ENCODE measurements at regions not wholly inside any gene's neighbourhood (a gene's known extent, or its start where the extent isn't known, plus 50 kb on each side); places are given as distances from the start of the nearest gene placed in this dataset.
"Not testable (repeated sequence)": the region's sequence is repeated elsewhere in the genome, so short reads cannot be mapped to it uniquely, and the experiment has no call there.

DNA sequence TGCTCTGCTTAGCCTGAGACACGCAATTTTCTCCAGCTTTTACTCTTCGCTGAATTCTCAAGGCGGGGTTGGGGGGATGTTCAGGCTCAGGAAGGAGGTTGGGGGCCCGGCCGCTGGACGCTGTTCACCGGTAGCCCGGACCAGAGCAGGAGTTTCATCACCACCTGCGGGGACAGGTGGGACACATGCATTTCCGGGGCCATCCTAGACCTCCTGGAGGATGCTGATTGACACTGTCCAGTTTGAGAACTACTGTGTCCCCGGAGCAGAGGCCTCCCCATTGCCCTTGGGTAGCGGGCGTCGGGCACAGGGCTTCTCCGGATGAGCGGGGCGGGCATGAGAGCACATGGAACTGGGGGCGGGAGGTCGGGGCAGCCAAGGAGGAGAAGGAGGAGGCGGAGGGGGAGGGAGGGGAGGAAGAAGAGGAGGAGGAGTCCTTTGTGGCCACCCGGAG is 144.0 kb upstream of the GRK3 start:
- DNase-seq: no peak

DNA sequence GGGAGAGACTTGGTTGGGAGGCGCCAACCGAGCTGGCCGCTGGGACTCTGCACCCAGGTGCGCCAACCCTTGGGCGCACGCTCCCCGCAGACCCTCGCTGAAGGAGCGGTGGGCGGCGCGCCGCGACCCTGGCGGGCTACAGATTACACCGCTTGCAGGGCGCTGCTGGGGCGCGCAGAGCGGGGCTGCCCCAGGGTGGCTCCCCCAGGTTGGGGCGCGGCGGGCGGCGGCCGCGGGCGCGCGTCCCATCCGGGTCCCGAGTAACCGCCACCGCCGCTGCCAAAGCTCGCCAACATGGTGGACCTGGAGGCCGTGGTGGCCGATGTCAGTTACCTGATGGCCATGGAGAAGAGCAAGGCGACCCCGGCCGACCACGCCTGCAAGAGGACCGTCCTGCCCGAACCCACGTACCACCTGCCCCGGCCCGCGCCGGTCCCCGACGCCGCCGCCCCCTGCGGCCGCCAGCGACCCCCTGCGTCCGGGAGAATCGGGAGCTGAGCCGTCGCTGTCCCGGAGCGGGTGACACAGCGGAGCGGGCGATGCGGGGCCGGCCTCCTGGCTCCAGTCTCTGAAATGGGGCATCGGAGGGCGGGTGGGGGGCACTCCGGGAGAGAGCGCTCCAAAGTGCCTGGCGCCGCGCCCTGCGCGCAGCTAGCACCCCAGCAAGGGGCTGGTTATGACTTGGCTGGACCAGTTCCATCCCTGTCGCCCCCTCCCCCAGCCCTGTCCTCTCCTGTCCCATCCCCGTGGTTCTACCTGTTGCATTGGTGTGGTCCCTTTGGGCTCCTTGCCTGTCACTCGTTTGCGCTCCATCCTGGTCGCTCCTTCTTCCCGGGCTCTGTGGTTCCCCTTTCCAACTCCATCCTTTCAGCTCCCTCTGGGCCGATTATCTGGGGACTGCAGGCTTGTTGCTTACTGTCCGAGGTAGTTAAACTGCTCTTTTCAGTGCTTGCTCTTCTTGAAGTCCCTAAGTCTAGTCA is 143.3 kb upstream of the GRK3 start:
- no peak for DNase-seq

DNA sequence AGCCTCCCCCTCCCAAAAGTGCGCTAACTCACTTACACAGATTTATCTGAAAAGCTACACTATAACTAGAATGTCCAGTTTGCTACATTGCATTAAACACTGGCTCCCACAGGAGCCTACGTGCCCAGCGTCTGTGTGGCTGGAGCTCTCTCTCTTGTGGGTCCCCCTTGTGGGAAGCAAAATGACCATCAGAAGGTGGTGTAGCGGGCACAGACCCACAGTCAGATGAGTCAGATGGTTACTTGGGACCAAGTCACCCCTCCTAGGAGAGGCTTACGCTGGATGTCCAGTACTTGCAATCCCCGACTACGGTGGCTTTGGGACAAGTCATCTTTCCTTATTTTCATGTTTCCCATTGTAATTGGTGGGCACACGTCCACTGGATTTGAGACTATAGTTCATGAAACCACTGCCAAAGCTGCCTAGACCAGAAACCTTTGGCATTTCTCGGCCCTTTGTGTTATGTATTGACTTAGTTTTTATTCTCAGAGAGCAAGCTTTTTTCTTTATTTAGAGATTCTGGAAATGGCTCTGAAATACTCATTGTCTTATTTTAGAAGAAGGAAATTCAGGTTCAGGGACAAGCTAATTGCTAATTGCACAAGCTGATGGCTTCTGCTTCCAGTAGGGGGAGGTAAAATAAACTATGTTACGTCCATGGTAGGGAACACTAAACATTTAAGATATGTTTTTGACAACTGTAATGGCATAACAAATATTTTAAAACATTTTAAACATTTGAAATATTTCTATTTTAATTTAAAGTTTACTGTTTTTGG is 137.8 kb upstream of the GRK3 start:
- not testable (repeated sequence) for DNase-seq

DNA sequence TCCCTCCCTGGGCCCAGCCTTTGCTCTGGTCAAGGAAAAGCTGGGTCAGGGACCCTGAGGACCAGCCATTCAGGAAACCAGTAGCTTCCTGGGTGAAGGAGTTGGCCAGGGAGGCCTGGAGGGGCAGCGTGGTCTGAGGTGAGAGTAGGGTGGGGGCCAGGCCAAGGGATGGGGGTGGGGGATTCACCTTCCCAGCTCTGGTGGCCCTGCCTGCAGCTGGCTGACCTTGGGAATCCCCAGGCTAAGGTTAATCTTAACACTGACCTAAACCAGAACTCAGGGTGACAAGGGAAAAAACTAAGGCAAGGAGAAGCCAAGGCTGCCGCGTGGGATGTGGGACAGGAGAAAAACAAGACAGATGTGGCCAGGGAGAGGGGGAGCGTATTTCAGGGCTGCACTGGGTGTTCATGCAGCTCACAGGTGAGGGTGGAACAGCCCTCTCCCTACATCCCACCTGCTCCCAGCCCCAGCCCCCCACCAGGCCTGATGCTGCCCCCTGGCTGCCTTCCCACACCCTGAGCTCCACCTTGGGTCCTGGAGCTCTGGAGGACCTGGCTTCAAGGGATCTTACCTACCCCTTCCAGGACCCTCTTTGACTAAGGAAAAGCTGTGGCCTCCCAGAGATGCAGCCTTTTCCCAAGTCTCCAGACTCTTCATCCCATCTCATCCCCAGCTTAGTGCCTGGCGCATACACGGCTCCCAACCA is 132.7 kb upstream of the GRK3 start:
- not testable (repeated sequence) for DNase-seq

DNA sequence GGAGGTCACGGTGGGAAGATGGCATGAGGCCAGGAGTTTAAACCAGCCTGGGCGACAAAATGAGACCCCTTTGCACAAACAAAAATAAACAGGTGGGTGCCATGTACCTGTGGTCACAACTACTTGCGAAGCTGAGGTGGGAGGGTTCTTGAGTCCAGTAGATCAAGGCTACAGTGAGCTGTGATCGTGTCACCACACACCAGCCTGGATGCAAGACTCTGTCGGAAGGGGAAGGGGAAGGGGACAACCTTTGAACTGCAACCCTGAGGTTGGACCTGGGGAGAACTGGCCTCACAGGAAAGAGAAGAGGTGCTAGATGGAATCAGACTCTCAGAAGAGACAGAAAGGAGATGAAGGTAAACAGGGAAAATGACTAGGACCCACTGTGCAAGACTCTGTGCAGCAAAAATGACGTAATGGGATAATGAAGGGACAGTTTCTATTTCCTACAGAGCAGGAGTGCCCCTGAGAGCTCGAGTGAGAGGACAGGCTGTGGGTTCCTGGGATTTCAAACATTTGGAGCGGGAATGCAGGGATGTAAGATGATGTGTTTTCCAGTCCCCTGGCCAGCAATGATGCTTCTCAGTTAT is 131.0 kb upstream of the GRK3 start:
- DNase-seq: not testable (repeated sequence)

DNA sequence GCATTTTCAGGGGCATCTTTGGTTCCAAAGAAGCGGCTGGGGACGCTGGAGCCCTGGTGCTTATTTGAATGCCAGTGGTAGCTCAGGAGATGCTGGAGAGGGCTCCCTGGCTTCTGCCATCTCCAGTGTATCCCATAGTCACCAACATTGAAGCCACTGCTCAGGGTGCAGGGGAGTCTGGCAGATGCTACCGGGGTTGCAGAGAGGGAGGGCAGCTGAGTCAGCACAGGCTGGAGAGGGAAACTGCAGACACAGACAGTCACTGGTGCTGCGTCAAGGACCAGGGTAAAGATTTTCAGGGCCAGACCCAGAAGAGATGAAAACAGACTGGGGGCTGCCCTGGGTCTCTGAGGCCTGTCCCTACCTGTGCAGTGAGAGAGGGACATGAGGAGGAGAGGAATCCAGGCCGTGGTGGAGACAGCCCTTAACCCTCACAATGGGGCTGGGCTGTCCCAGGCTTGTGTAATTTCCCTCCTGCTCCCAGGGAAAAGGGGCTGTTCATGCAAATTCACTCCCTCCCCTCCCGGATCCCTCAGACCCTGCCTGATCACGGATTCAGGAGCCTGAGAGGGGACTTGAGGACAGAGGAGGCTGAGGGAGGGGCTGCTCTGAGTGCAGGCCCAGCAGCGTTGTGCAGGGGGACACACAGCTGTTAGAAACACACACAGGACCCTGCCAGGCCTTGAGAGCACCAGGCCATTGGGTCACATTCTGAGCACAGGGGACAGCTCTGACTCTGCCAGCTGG is 126.9 kb upstream of the GRK3 start:
- DNase-seq: no peak

DNA sequence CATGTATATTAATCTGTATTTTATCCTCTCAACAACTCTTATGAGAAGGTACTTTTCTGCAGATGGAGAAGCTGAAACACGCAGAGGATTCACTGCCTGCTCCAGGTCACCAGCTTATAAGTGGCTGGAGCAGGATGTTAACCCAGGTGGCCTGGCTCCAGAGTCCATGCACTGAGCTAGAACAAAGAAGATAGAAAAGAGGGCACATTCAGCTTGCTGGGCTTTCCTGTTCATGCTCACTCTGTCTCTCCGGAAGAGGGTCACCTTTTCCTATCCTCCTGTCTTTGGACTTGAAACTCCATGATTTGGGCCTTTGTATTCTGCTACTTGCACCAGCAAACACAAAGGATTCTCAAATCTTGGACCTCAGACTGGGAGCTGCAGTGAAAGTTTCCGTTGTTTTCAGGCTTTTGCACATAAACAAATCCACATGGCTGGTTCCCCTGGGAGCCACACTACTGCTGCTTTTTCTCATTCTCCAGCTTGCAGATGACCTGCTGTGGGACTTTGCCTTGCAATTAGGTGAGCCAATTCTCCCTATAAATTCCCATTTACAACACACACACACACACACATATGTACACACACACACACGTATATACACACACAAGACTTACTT is 117.3 kb upstream of the GRK3 start:
- DNase-seq: no peak

DNA sequence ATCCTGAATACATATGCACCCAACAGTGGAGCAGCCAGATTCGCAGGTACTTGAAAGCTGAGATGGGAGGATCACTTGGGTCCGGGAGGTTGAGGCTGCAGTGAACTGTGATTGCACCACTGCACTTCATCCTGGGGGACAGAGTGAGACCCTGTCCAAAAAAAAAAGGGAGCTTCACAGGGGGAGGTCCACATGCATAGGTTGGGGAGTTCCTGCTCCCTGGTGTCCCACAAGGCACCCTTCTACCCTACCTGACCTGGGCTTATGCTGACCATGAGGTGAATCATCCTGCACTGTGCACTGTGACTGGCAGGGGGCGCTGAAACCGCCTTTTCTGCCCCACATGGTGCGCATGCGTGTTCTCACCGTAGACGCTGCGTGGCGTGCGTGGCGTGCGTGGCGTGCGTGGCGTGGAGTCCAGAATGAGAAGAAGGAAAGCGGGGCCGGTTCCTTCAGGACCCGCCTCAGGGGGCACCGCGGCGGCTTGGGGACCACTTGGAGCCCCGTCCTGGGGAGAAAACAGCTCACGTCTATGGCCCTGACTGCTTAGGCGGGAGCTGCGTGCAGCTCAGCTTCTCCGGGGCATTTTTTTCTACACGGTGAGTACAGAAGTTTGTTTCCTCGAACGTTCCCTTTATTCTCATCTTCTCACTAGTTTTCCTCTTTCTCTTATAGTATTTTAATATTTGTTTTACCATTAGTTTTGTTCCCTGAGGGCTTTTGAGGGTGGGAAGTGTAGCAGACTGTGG is 116.6 kb upstream of the GRK3 start:
- DNase-seq: peak; percentile 90

DNA sequence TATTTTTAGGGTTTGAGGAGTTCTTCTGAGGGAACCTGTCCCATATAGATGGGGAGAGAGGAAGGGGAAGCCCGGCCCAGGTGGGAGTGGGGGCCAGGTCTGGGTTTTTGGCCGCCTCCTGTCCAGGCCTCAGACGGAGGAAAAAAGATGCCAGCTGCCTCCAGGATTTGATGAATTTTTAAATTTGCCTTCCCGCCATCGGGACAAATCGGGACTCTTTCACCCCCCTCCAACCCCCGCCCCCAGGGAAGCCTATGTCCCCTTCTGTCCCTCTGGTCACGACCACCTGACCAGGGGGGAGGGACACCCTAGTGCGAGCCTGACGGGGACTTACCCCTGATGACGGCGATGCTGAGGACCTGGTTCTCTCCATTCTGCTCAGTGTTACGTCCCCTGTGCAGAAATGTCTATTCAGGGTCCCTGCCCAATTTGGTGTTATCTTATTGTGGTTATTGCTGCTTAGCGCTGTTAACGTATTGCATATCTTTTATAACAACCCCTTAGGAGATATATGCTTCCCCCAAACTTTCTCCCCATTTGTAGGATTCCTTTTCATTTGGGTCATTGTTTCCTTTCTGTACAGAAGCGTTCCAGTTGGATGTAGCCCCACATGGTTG is 115.9 kb upstream of the GRK3 start:
- DNase-seq: peak; percentile 67

DNA sequence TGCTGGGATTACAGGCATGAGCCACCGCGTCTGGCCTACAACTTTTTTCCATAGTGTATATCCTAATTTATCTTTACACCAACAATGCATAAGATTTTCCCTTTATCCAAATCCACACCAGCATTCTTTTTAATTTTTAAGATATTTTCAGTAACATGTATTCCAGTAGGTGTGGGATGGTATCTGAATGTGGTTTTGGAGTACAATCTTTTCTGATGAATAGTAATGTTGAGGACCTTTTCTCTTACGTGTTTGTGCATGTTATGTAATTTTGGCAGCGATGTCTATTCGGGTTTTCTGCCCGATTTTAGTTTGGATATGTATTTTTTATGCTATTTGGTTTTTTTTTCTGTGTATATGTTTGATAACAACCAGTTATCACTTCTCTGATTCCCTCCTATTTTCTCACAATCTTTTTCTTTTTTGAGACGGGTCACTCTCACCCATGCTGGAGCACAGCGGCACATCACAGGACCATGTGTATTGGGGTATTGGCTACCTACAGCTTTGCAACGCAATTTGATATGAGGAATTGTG is 114.6 kb upstream of the GRK3 start:
- DNase-seq: no peak

DNA sequence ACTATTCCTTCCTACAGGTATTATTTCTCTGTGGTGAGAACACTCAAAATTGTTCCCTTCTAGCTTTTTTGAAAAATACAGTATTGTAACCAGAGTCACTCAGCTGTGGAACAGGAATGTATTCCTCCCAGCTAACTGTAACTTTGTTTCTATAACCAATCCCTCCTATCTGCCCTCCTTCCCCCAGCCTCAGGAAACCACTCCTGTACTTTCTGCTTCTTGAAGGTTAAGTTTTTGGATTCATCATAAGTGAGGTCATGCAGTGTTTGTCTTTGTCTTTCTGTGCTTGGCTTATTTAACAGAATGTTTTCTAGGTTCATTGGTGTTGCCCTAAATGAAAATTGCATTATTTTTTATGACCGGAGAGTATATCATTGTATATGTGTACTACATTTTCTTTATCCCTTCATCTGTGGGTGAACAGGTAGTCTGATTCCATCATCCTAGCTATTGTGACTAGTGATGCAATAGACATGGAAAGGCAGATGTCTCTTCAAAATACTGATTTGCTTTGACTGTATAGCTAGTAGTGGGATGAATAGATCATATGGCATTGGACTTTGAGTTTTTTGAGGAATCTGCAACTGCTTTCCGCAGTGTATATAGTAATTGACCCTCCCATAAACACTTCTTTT is 112.9 kb upstream of the GRK3 start:
- DNase-seq: no peak

DNA sequence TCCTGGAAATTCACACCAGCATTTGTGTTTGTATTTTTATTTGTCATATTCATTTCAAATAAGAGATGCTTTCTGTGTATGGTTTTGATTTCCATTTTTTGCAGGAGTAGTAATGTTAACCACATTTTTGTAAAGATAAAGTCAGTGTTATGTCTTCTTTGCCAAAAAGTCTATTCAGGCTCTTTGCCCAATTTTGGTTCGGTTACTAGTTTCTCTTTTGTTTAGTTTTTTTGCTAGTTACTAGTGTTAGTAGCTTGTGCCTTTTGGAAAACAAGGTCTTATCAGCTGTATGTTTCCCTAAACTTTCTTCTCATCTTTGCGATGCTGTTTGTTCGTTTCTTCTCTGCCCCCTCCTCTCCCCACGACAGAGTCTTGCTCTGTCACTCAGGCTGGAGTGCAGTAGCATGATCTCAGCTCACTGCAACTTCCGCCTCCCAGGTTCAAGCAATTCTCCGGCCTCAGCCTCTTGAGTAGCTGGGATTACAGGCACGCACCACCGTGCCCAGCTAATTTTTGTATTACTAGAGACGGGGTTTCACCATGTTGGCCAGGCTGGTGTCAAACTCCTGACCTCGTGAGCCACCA is 112.3 kb upstream of the GRK3 start:
- no peak for DNase-seq

DNA sequence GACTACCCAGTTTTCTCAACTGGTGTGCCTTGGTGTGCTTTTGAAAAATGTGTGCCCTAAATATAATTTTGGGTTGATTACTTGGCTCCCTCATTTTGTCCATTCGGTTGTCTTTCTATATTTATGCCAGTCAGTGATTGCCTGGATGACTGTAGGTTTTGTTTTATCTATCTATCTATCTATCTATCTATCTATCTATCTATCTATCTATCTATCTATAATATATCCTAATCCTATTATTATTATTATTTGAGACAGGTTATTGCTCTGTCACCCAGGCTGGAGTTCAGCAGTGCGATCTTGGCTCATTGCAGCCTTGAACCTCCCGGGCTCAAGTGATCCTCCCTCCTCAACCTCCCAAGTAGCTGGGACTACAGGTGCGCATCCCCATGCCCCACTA is 111.4 kb upstream of the GRK3 start:
- DNase-seq: no peak

DNA sequence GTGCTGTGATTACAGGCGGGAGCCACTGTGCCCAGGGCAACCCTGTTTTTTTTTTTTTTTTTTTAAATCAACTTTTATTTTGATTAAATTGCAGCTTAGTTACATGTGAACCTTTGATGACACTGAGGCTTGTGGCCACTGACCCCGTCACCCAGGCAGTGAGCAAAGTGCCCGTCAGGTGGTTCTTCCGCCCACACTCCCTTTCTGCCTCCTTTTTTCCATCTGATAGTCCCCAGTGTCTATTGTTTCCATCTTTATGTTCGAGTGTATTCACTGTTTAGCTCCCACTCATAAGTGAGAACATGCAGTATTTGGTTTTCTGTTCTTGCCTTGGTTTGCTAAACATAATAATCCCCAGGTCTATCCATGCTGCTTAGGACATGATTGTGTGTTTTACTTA is 110.9 kb upstream of the GRK3 start:
- DNase-seq: no peak

DNA sequence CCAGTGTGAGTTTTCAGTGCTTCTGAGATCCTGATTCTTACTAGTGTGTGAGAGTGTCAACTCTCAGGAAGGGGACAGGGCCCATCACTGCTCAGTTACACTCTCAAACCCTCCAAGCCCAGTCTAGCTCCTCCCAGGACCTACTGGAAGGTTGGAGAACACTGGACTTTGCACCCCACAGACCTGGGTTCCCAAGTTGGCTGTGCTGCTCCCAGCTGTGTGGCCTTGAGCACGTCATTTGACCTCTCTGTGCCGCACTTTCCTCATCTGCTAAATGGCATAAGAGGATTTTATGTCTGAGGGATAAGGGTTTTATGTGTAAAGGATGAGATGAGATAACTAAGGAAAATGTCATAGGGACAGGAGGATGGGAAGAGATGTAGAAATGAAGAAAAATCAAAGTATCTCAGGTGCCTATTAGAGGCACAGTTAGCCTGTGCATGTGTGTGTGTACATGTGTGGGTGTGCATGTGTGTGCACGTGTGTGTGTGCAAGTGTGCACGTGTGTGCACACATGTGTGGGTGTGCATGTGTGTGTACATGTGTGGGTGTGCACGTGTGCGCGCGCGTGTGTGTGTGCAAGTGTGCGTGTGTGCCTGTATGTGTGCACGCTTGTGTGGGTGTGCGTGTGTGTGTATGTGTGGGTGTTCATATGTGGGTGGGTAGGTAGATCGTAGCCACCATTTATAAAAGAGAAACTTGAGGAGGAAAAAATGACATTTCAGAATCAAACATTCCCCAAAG is 108.0 kb upstream of the GRK3 start:
- not testable (repeated sequence) for DNase-seq

DNA sequence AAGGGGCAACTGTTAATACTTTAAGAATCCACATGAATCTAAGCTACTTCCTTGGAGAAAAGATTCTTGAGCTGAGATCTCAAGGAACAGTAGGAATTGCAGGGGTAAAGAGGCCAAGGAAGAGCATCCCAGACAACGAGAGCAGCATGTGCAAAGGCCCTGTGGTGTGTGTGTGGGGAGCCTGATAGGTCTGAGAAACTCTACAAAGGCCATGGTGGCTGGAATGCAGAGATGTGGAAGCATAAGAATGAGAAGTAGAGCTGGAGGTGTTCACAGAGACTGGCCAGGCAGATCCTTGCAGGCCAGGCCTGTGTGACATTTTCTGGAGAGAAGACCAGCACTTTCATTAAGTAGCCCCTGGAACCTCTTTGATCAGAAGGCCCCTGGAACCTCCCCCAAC is 105.8 kb upstream of the GRK3 start:
- DNase-seq: not testable (repeated sequence)

DNA sequence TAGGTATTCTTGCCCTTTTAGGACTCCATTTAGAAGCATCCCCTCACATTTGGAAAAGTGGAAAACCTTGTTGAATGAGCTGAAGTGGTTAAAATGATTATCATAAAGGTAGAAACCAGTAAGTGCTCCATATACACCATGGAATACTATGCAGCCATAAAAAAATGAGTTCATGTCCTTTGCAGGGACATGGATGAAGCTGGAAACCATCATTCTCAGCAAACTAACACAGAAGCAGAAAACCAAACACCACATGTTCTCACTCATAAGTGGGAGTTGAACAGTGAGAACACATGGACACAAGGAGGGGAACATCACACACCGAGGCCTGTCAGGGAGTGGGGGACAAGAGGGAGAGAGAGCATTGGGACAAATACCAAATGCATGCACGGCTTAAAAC is 103.8 kb upstream of the GRK3 start:
- not testable (repeated sequence) for DNase-seq

DNA sequence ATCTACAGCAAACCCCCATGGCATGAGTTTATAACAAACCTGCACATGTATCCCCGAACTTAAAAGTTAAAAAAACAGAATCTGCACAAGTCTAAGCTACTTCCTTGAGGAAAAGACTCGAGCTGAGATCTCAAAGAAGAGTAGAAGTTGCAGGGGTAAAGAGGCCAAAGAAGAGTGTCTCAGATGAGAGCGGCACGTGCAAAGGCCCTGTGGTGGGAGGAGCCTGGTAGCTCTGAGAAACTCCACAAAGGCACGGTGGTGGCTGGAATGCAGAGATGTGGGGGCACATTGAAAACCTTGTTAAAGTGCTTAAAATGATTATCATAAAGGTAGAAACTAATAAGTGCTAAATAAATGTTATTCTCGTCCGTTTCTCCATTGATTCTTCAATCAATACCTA is 103.2 kb upstream of the GRK3 start:
- no peak for DNase-seq
